Omental fat pad (tissue), 3 donors: ENCODE measurements at regions not wholly inside any gene's neighbourhood (a gene's known extent, or its start where the extent isn't known, plus 50 kb on each side); places are given as distances from the start of the nearest gene placed in this dataset.

ENCODE experiments used
- ATAC-seq: fragments of 150-250 bp; one replicate; pipeline ENCODE4 v1.9.1; 2016; ENCODE audit warnings: mild to moderate bottlenecking, moderate library complexity; ENCODE audit not compliant: low FRiP score
- DNase-seq: peaks from one replicate; pipeline ENCODE4 v3.0.0-alpha.2; 2019; ENCODE audit warnings: low spot score
- TF ChIP-seq, protein P1 (sequence below), 3 donors: fragments of 450-650 bp; IDR thresholded peaks; one replicate each; pipeline ENCODE4 v1.5.1; 2016 to 2017; ENCODE audit warnings: antibody characterized with exemption in 3 of 3, mild to moderate bottlenecking in 3 of 3, moderate library complexity in 2 of 3

GRCh38 chr12:63075376-63076060 is 75.5 kb downstream of the AVPR1A start:
- ATAC-seq = no peak

GRCh38 chr12:63070709-63071108 is 80.3 kb downstream of the AVPR1A start:
- ATAC-seq (no peak), DNase-seq (no peak)
- TF ChIP-seq, protein P1, sequence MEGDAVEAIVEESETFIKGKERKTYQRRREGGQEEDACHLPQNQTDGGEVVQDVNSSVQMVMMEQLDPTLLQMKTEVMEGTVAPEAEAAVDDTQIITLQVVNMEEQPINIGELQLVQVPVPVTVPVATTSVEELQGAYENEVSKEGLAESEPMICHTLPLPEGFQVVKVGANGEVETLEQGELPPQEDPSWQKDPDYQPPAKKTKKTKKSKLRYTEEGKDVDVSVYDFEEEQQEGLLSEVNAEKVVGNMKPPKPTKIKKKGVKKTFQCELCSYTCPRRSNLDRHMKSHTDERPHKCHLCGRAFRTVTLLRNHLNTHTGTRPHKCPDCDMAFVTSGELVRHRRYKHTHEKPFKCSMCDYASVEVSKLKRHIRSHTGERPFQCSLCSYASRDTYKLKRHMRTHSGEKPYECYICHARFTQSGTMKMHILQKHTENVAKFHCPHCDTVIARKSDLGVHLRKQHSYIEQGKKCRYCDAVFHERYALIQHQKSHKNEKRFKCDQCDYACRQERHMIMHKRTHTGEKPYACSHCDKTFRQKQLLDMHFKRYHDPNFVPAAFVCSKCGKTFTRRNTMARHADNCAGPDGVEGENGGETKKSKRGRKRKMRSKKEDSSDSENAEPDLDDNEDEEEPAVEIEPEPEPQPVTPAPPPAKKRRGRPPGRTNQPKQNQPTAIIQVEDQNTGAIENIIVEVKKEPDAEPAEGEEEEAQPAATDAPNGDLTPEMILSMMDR (IDR thresholded peaks at IDR 0.05) = no peak

More at GRCh38 chr12:63075376-63076060, 75.5 kb downstream of the AVPR1A start:
- TF ChIP-seq, protein P1 (IDR thresholded peaks at IDR 0.05) = no peak
- no peak for DNase-seq

GRCh38 chr12:63069860-63070617 is 81.0 kb downstream of the AVPR1A start:
- TF ChIP-seq, protein P1 (IDR thresholded peaks at IDR 0.05) = no peak
- no peak for DNase-seq
- ATAC-seq = no peak

- no peak for DNase-seq
- ATAC-seq = no peak
- TF ChIP-seq, protein P1 (IDR thresholded peaks at IDR 0.05) = no peak
Observed at GRCh38 chr12:63068857-63069442, 82.1 kb downstream of the AVPR1A start.

GRCh38 chr12:63066782-63067181 is 84.2 kb downstream of the AVPR1A start:
- TF ChIP-seq, protein P1 (IDR thresholded peaks at IDR 0.05) = no peak
- ATAC-seq = no peak

DNA sequence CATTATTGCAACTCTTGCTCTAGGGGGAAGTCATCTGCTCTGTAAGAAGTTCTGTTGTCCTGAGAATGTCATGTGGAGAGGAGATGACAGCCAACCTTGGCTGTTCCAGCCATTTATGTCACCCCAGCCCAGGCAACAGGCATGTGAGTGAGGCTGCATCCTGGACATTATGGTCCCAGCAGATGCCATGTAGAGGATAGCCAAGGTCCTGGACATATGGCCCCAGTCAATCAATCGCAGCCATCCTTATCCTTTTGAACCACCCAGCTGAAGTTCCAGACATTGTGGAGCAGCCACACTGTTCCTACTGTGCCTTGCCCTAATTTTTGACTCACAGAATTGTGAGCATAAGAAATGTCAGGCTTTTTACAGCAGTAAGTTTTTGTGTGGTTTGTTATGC is 84.9 kb downstream of the AVPR1A start:
- TF ChIP-seq, protein P1 (IDR thresholded peaks at IDR 0.05) = no peak
- DNase-seq (no peak), ATAC-seq (no peak)

More at GRCh38 chr12:63066782-63067181, 84.2 kb downstream of the AVPR1A start:
- no peak for DNase-seq
